ENCODE measurements at regions not wholly inside any gene's neighbourhood (a gene's known extent, or its start where the extent isn't known, plus 50 kb on each side); places are given as distances from the start of the nearest gene placed in this dataset.

DNA sequence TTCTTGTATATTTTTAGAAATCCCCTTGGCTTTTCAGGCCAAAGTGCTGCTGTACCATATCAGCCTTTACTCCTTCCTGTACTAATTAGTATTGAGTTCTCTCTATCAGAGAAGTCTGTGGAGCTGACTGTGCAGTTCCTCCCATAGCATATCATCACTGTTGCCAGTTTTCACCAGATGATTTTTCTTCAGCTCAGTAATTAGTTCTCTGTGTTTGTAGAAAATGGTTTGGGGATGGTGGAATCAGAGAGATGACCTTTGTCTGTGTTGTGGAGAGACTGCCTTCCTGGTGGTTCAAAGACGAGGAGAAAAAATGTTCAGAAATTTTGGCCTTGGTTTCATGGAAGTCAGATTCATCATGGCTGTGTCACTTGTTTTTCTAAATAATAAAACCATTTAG is 227.5 kb upstream of the ACTBL2 start:
- TF ChIP-seq, protein P1, sequence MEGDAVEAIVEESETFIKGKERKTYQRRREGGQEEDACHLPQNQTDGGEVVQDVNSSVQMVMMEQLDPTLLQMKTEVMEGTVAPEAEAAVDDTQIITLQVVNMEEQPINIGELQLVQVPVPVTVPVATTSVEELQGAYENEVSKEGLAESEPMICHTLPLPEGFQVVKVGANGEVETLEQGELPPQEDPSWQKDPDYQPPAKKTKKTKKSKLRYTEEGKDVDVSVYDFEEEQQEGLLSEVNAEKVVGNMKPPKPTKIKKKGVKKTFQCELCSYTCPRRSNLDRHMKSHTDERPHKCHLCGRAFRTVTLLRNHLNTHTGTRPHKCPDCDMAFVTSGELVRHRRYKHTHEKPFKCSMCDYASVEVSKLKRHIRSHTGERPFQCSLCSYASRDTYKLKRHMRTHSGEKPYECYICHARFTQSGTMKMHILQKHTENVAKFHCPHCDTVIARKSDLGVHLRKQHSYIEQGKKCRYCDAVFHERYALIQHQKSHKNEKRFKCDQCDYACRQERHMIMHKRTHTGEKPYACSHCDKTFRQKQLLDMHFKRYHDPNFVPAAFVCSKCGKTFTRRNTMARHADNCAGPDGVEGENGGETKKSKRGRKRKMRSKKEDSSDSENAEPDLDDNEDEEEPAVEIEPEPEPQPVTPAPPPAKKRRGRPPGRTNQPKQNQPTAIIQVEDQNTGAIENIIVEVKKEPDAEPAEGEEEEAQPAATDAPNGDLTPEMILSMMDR (IDR thresholded peaks at IDR 0.05) = no peak
- no peak for TF ChIP-seq ZFX (IDR thresholded peaks at IDR 0.05; ENCODE audit: borderline replicate concordance)

All from 22Rv1 (cell line).